Brain microvascular endothelial cell (primary cell): ENCODE measurements at regions not wholly inside any gene's neighbourhood (a gene's known extent, or its start where the extent isn't known, plus 50 kb on each side); places are given as distances from the start of the nearest gene placed in this dataset.

Experiments used
- DNase-seq: peaks from one replicate; pipeline ENCODE4 v3.0.0-alpha.2; 2020
- H3K27ac ChIP-seq: fragments of 250-450 bp; sonication (Bioruptor Pico); 2 replicates; pipeline ENCODE4 v1.5.1; 2020; ENCODE audit warnings: mild to moderate bottlenecking, moderate library complexity
- H3K27me3 ChIP-seq: fragments of 250-450 bp; sonication (Bioruptor Pico); replicated peaks from 2 replicates; pipeline ENCODE4 v1.5.1; 2020; ENCODE audit warnings: mild to moderate bottlenecking
- H3K36me3 ChIP-seq: fragments of 250-450 bp; sonication (Bioruptor Pico); replicated peaks from 2 replicates; pipeline ENCODE4 v1.5.1; 2020; ENCODE audit warnings: mild to moderate bottlenecking
- H3K4me3 ChIP-seq: 2 replicates; pipeline ENCODE4 v1.5.1; 2011; ENCODE audit warnings: low read depth, mild to moderate bottlenecking, control low read depth, low read length, moderate library complexity
- CTCF ChIP-seq: IDR thresholded peaks from 2 replicates; pipeline ENCODE4 v1.5.1; 2011; ENCODE audit warnings: low read depth, mild to moderate bottlenecking, moderate library complexity, low read length, control low read depth, inconsistent platforms; ENCODE audit errors: missing control alignments
- in situ Hi-C: cut with HindIII; loops from 2 replicates; pipeline ENCODE4 v1.10.0; 2017; ENCODE audit warnings: low sequenced_read_pairs, low pct_ligation_motif_present

- DNase-seq: no peak
- in situ Hi-C loops: loop anchor here (25.0 kb wide), 1 partner anchor 194 kb away; the partner anchor contains the start of genes ADO and EGR2
- no peak overlapping the region for H3K27ac ChIP-seq
These were observed 186.5 kb upstream of the ADO start for GRCh38 chr10:62618054-62618453.

DNA sequence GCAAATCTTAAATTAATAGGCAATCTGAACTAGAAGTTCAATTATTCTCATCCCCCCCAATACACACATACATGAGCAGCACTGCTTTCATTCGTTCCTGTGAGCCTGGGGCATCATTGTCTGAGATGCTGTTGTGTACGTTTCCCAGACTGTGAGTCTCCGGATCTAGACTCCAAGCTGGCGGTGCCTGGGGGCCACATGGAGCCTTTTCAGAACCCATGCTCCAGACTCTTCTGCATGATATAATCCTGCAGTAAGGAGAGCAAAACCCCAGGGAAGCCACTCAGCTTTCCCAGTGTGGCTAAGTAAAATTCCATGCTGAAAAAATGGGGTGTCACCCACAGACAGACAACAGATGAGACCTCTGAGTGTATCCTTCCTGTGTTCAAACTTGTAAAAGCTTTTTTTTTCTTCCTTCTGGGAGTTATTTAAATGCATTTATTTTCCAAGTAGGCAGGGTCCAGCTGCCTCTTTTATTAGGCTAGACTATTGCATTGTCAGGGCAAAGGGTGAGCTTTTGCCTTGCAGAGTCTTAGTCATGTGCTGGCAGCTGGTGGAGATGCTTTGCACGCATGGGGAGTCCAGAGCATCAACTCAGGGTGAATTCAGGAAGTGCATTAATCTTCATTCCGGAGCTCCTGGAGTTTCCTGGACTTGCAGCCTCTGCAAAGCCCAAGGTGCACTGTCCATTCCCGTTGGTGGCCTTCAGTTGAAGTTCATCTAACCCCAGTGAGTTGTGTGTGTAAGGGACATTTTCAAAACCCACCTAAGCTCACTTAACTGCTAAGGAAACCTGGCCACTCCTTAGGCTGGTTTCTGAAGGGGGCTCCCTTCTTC is 185.7 kb upstream of the ADO start:
- Histone ChIP-seq H3K4me3 (no peak overlapping the region), H3K27me3 (no peaks in the 10 kb centered on the region), H3K36me3 (no peaks in the 10 kb centered on the region), H3K27ac (peak overlapping the region; percentile 54)
- in situ Hi-C loops: loop anchor here (25.0 kb wide), 1 partner anchor 194 kb away; the partner anchor contains the start of genes ADO and EGR2
- no peak for TF ChIP-seq CTCF
- DNase-seq: peak; percentile 84

More at GRCh38 chr10:62618054-62618453, 186.5 kb upstream of the ADO start:
- no peak for TF ChIP-seq CTCF
- Histone ChIP-seq H3K4me3 (no peak overlapping the region), H3K27me3 (no peaks in the 10 kb centered on the region), H3K36me3 (no peaks in the 10 kb centered on the region)

DNA sequence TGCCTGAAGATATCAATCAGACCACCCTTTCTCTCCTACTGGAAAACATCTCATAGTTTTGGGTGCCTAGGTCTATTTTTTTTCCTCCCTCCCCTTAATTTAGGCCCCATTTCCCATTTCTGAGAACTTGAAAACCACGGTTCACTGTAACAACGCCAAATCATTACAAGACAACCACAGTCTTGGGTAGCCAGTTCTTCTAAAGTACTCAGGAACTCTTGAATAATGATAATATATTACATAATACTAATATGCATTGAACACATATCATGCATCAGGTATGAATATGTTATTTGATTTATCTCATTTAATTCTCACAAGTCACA is 185.1 kb upstream of the ADO start:
- Histone ChIP-seq H3K4me3 (no peak overlapping the region), H3K27me3 (no peaks in the 10 kb centered on the region), H3K27ac (no peak overlapping the region), H3K36me3 (no peaks in the 10 kb centered on the region)
- no peak for TF ChIP-seq CTCF
- DNase-seq: no peak
- in situ Hi-C loops: loop anchor here (25.0 kb wide), 1 partner anchor 193 kb away; the partner anchor contains the start of genes ADO and EGR2

- Histone ChIP-seq H3K36me3 (no peaks in the 10 kb centered on the region), H3K27me3 (no peaks in the 10 kb centered on the region), H3K27ac (no peak overlapping the region), H3K4me3 (no peak overlapping the region)
- no peak for DNase-seq
- TF ChIP-seq CTCF: no peak
- in situ Hi-C loops: loop anchor here (25.0 kb wide), 1 partner anchor 192 kb away; the partner anchor contains the start of genes ADO and EGR2
These were observed 184.0 kb upstream of the ADO start for GRCh38 chr10:62620491-62620890.

- DNase-seq: no peak
- no peak overlapping the region for H3K4me3 ChIP-seq
- no peaks in the 10 kb centered on the region for H3K27me3 ChIP-seq
- H3K27ac ChIP-seq: no peak overlapping the region
- no peaks in the 10 kb centered on the region for H3K36me3 ChIP-seq
- TF ChIP-seq CTCF: no peak
- in situ Hi-C loops: loop anchor here (25.0 kb wide), 1 partner anchor 189 kb away; the partner anchor contains the start of genes ADO and EGR2
These were observed 181.3 kb upstream of the ADO start for GRCh38 chr10:62623223-62623622.
